GM12874 (cell line): ENCODE measurements at regions not wholly inside any gene's neighbourhood (a gene's known extent, or its start where the extent isn't known, plus 50 kb on each side); places are given as distances from the start of the nearest gene placed in this dataset.

ENCODE experiments used
- CTCF ChIP-seq: IDR thresholded peaks from 2 replicates; pipeline ENCODE4 v1.5.1; 2011; ENCODE audit warnings: low read depth, mild to moderate bottlenecking, control low read depth, low read length, moderate library complexity; ENCODE audit not compliant: insufficient read depth

GRCh38 chr7:85583131-85583953, 396.5 kb upstream of the SEMA3D start:
- no peak for TF ChIP-seq CTCF

GRCh38 chr7:85573844-85574243, 387.0 kb upstream of the SEMA3D start:
- no peak for TF ChIP-seq CTCF

- TF ChIP-seq CTCF, result no peak
Measured at GRCh38 chr7:85573346-85573745, 386.5 kb upstream of the SEMA3D start.

GRCh38 chr7:85570898-85571297, 384.0 kb upstream of the SEMA3D start:
- no peak for TF ChIP-seq CTCF

- no peak for TF ChIP-seq CTCF
Measured at GRCh38 chr7:85567983-85568382, 381.1 kb upstream of the SEMA3D start.

GRCh38 chr7:85566095-85566794, 379.4 kb upstream of the SEMA3D start:
- no peak for TF ChIP-seq CTCF

- no peak for TF ChIP-seq CTCF
Measured at GRCh38 chr7:85565276-85565675, 378.4 kb upstream of the SEMA3D start.
